ENCODE measurements at regions not wholly inside any gene's neighbourhood (a gene's known extent, or its start where the extent isn't known, plus 50 kb on each side); places are given as distances from the start of the nearest gene placed in this dataset.
"Not testable (repeated sequence)": the region's sequence is repeated elsewhere in the genome, so short reads cannot be mapped to it uniquely, and the experiment has no call there.

- TF ChIP-seq POLR2A, CTCF (IDR thresholded peaks at IDR 0.05): not testable (repeated sequence)
These were observed 816.2 kb downstream of the TRIB2 start for GRCh38 chr2:13532781-13533523.

All from testis (tissue), 2 donors.